IMR-90 (cell line): ENCODE measurements at regions not wholly inside any gene's neighbourhood (a gene's known extent, or its start where the extent isn't known, plus 50 kb on each side); places are given as distances from the start of the nearest gene placed in this dataset.

Experiments used
- ATAC-seq: fragments of 200-7000 bp; cut with Tn5 transposase; 2 replicates; pipeline ENCODE4 v1.9.1; 2020; ENCODE audit warnings: low read depth, mild to moderate bottlenecking, moderate library complexity
- BruUV-seq: library from RNA; stranded (reverse); fragments of 400-500 nt; replicated peaks from 2 replicates; lab custom pipeline; 2021; lab: Mats Ljungman, UMichigan
- CTCF ChIA-PET: fragments of 300-600 bp; formaldehyde crosslinking; extraction: SDS; loops from one replicate; lab custom pipeline; 2021; ENCODE audit warnings: antibody characterized with exemption; lab: Yijun Ruan, JAX
- POLR2A ChIA-PET: fragments of 300-600 bp; sonication (Branson Sonifier 250); formaldehyde crosslinking; loops from one replicate; lab custom pipeline; 2022; ENCODE audit warnings: antibody characterized with exemption; ENCODE audit not compliant: unreplicated experiment; lab: Charles Lee
- DNase-seq: peaks from one replicate; pipeline ENCODE4 v3.0.0; 2013
- H2AFZ ChIP-seq: replicated peaks from 2 replicates; pipeline ENCODE3; 2013; ENCODE audit warnings: low read length, mild to moderate bottlenecking; ENCODE audit not compliant: poor library complexity
- H2AK5ac ChIP-seq: 2 replicates; pipeline ENCODE4 v1.6.1; 2013; ENCODE audit warnings: low read depth, low read length, inconsistent platforms
- H2AK9ac ChIP-seq: replicated peaks from 2 replicates; pipeline ENCODE3; 2013; ENCODE audit warnings: mild to moderate bottlenecking, low read depth, low read length, moderate library complexity; ENCODE audit not compliant: poor library complexity
- H2BK120ac ChIP-seq: 2 replicates; pipeline ENCODE4 v1.6.1; 2013; ENCODE audit warnings: low read depth, low read length, inconsistent platforms
- H2BK15ac ChIP-seq: 3 replicates; pipeline ENCODE4 v1.6.1; 2013; ENCODE audit warnings: low read depth, low read length, inconsistent platforms
- H2BK20ac ChIP-seq: 2 replicates; pipeline ENCODE4 v1.6.1; 2013; ENCODE audit warnings: low read depth, mild to moderate bottlenecking, inconsistent platforms, low read length, moderate library complexity
- H2BK5ac ChIP-seq: 2 replicates; pipeline ENCODE4 v1.6.1; 2013; ENCODE audit warnings: mild to moderate bottlenecking, low read depth, low read length, inconsistent platforms; ENCODE audit not compliant: poor library complexity, severe bottlenecking
- H3K14ac ChIP-seq: replicated peaks from 2 replicates; pipeline ENCODE4 v1.6.1; 2013; ENCODE audit warnings: low read depth, low read length, inconsistent platforms
- H3K18ac ChIP-seq: 2 replicates; pipeline ENCODE4 v1.6.1; 2013; ENCODE audit warnings: low read depth, low read length, control low read depth
- H3K23ac ChIP-seq: 2 replicates; pipeline ENCODE4 v1.6.1; 2013; ENCODE audit warnings: low read depth, low read length, inconsistent platforms
- H3K27ac ChIP-seq: 2 replicates; pipeline ENCODE4 v1.5.1; 2013; ENCODE audit warnings: mild to moderate bottlenecking, control low read depth, low read length; ENCODE audit not compliant: insufficient read depth
- H3K27me3 ChIP-seq: 2 replicates; pipeline ENCODE4 v1.6.1; 2013; ENCODE audit warnings: low read length; ENCODE audit not compliant: control insufficient read depth, insufficient read depth
- H3K36me3 ChIP-seq: 2 replicates; pipeline ENCODE4 v1.6.1; 2013; ENCODE audit warnings: low read length, mixed read lengths; ENCODE audit not compliant: control insufficient read depth, insufficient read depth
- H3K4ac ChIP-seq: 2 replicates; pipeline ENCODE4 v1.6.1; 2013; ENCODE audit warnings: low read depth, low read length, inconsistent platforms
- H3K4me1 ChIP-seq: 2 replicates; pipeline ENCODE4 v1.6.1; 2013; ENCODE audit warnings: low read length, mixed read lengths; ENCODE audit not compliant: control insufficient read depth, insufficient read depth
- H3K4me2 ChIP-seq: 2 replicates; pipeline ENCODE4 v1.6.1; 2013; ENCODE audit warnings: low read depth, mild to moderate bottlenecking, control low read depth, low read length, moderate library complexity
- H3K4me3 ChIP-seq: 2 replicates; pipeline ENCODE4 v1.5.1; 2013; ENCODE audit warnings: low read depth, mild to moderate bottlenecking, control low read depth, low read length, moderate library complexity; ENCODE audit not compliant: insufficient read depth
- H3K56ac ChIP-seq: 2 replicates; pipeline ENCODE4 v1.6.1; 2013; ENCODE audit warnings: low read length, inconsistent platforms; ENCODE audit not compliant: insufficient read depth; ENCODE audit errors: extremely low read depth
- H3K79me1 ChIP-seq, 2 experiments: 2 replicates each; pipeline ENCODE4 v1.6.1; 2013; ENCODE audit warnings: low read length in 2 of 2, inconsistent platforms in 1 of 2, low read depth in 1 of 2
- H3K9ac ChIP-seq: 2 replicates; pipeline ENCODE4 v1.6.1; 2013; ENCODE audit warnings: low read depth, low read length, control low read depth
- H3K9me1 ChIP-seq: 2 replicates; pipeline ENCODE4 v1.6.1; 2013; ENCODE audit warnings: low read length, inconsistent platforms; ENCODE audit not compliant: insufficient read depth
- H3K9me3 ChIP-seq: 2 replicates; pipeline ENCODE4 v1.6.1; 2013; ENCODE audit warnings: low read length; ENCODE audit not compliant: control insufficient read depth, insufficient read depth
- H4K20me1 ChIP-seq: 2 replicates; pipeline ENCODE4 v1.6.1; 2013; ENCODE audit warnings: low read length, inconsistent platforms; ENCODE audit not compliant: insufficient read depth
- H4K5ac ChIP-seq: 2 replicates; pipeline ENCODE4 v1.6.1; 2013; ENCODE audit warnings: mild to moderate bottlenecking, low read depth, low read length, control low read depth
- H4K8ac ChIP-seq, 2 experiments: 2 replicates each; pipeline ENCODE4 v1.6.1; 2013; ENCODE audit warnings: low read depth in 2 of 2, low read length in 2 of 2, control low read depth in 1 of 2, inconsistent platforms in 1 of 2
- H4K91ac ChIP-seq: 2 replicates; pipeline ENCODE4 v1.6.1; 2013; ENCODE audit warnings: low read depth, low read length, inconsistent platforms; ENCODE audit not compliant: insufficient read depth
- MAFK ChIP-seq: IDR thresholded peaks from 2 replicates; pipeline ENCODE4 v1.6.1; 2012; ENCODE audit warnings: low read depth, low read length, improper control_type of control experiment
- MXI1 ChIP-seq: IDR thresholded peaks from 2 replicates; pipeline ENCODE4 v1.6.1; 2012; ENCODE audit warnings: low read depth, mild to moderate bottlenecking, low read length, moderate library complexity, borderline replicate concordance
- POLR2A ChIP-seq: IDR thresholded peaks from 2 replicates; pipeline ENCODE4 v1.6.1; 2012; ENCODE audit warnings: mild to moderate bottlenecking, low read depth, low read length
- RCOR1 ChIP-seq: IDR thresholded peaks from 2 replicates; pipeline ENCODE4 v1.6.1; 2012; ENCODE audit warnings: mild to moderate bottlenecking, low read length, improper control_type of control experiment; ENCODE audit not compliant: insufficient replicate concordance
- WGBS, 2 experiments: methylation state at CpG; one replicate each; pipeline versions ENCODE4 v1.1.5 to v1.1.7; 2013; ENCODE audit warnings: missing lambda C conversion rate in 2 of 2; ENCODE audit not compliant: insufficient read length in 1 of 2; ENCODE audit errors: extremely low coverage in 2 of 2; 5-methylcytosine and 5-hydroxymethylcytosine counted together
- dilution Hi-C: fragments of 300-500 bp; cut with HindIII; formaldehyde crosslinking; loops from one replicate; pipeline ENCODE4 v1.14.3; 2018; ENCODE audit warnings: low sequenced_read_pairs; ENCODE audit not compliant: unreplicated experiment
- in situ Hi-C: fragments of 300-500 bp; cut with MboI; formaldehyde crosslinking; loops from 3 replicates; pipeline ENCODE4 v1.14.3; 2019; ENCODE audit warnings: low sequenced_read_pairs, inconsistent platforms, mixed read lengths
- intact Hi-C: fragments of 100-400 bp; cut with micrococcal nuclease; formaldehyde crosslinking; loops from 2 replicates; pipeline ENCODE4 v1.10.0; 2022

- POLR2A ChIA-PET: no interaction called here
- no peak overlapping the region for H3K56ac ChIP-seq
- H3K18ac ChIP-seq: no peak overlapping the region
- H3K9me3 ChIP-seq: no peaks in the 10 kb centered on the region
- H2BK15ac ChIP-seq: no peak overlapping the region
- DNase-seq (no peak), ATAC-seq (no peak)
- in situ Hi-C loops (no loop called here), dilution Hi-C loops (no loop called here), intact Hi-C loops (no loop called here)
- H2BK5ac ChIP-seq: no peak overlapping the region
- no peak overlapping the region for H3K14ac ChIP-seq
- no peaks in the 10 kb centered on the region for H3K79me1 ChIP-seq
- H3K27ac ChIP-seq: no peak overlapping the region
- no peak overlapping the region for H3K4me2 ChIP-seq
- H3K23ac ChIP-seq: no peak overlapping the region
- no peaks in the 10 kb centered on the region for H4K20me1 ChIP-seq
- H4K8ac ChIP-seq: no peak overlapping the region
- no peak overlapping the region for H2BK120ac ChIP-seq
- CTCF ChIA-PET: interaction anchor here (1.0 kb wide), 1 partner anchor 8 kb away, joined by 3 read pairs; no protein-coding TSS in a partner anchor
- H2AFZ ChIP-seq: no peak overlapping the region
- no peak overlapping the region for H2AK5ac ChIP-seq
- no peak overlapping the region for H3K4me3 ChIP-seq
- WGBS, 2 experiments: no CpG with 5 or more reads among the region's 4 CpGs
- peaks cover 33% of the 10 kb centered on the region for H3K27me3 ChIP-seq
- no peak overlapping the region for H2BK20ac ChIP-seq
- H4K91ac ChIP-seq: no peak overlapping the region
- no peaks in the 10 kb centered on the region for H3K4me1 ChIP-seq
- no peak overlapping the region for H3K9ac ChIP-seq
- no peak overlapping the region for H2AK9ac ChIP-seq
- TF ChIP-seq MAFK: no peak
- TF ChIP-seq MXI1: no peak
- no peak for TF ChIP-seq POLR2A
- no peak for TF ChIP-seq RCOR1
- H3K36me3 ChIP-seq: no peaks in the 10 kb centered on the region
- H4K5ac ChIP-seq: no peak overlapping the region
- no peaks in the 10 kb centered on the region; the same call in 1 of the 2 replicates for H3K9me1 ChIP-seq
- BruUV-seq: no TSS peak
- H3K4ac ChIP-seq: no peak overlapping the region
Measured at GRCh38 chr1:38785285-38786039, 74.1 kb downstream of the RRAGC start.
